HG03139 (cell line): ENCODE measurements at regions not wholly inside any gene's neighbourhood (a gene's known extent, or its start where the extent isn't known, plus 50 kb on each side); places are given as distances from the start of the nearest gene placed in this dataset.
"Not testable (repeated sequence)": the region's sequence is repeated elsewhere in the genome, so short reads cannot be mapped to it uniquely, and the experiment has no call there.

Experiments used
- ATAC-seq: cut with Tn5 transposase; IDR thresholded peaks from one replicate; pipeline ENCODE4 v1.9.1; 2021; ENCODE audit not compliant: unreplicated experiment

GRCh38 chr4:19119904-19120560 is 1098.5 kb upstream of the LCORL start:
- ATAC-seq: no peak

- no peak for ATAC-seq
Observed at GRCh38 chr4:19117022-19117421, 1095.5 kb upstream of the LCORL start.

GRCh38 chr4:19104176-19104575 is 1082.6 kb upstream of the LCORL start:
- ATAC-seq: no peak

GRCh38 chr4:19095491-19096046 is 1074.0 kb upstream of the LCORL start:
- no peak for ATAC-seq

GRCh38 chr4:19093951-19094350 is 1072.4 kb upstream of the LCORL start:
- no peak for ATAC-seq

GRCh38 chr4:19092797-19093196 is 1071.2 kb upstream of the LCORL start:
- no peak for ATAC-seq

- ATAC-seq: no peak
Observed at GRCh38 chr4:19074036-19074435, 1052.5 kb upstream of the LCORL start.

GRCh38 chr4:19063662-19064061 is 1042.1 kb upstream of the LCORL start:
- ATAC-seq: no peak

- no peak for ATAC-seq
Observed at GRCh38 chr4:19054916-19055315, 1033.4 kb upstream of the LCORL start.

- ATAC-seq: no peak
Observed at GRCh38 chr4:19051831-19052230, 1030.3 kb upstream of the LCORL start.

- ATAC-seq: no peak
Observed at GRCh38 chr4:19047279-19047880, 1025.8 kb upstream of the LCORL start.

- no peak for ATAC-seq
Observed at GRCh38 chr4:19039816-19040215, 1018.3 kb upstream of the LCORL start.

- ATAC-seq: no peak
Observed at GRCh38 chr4:19038231-19038630, 1016.7 kb upstream of the LCORL start.

GRCh38 chr4:19033816-19034733 is 1012.5 kb upstream of the LCORL start:
- ATAC-seq: no peak

GRCh38 chr4:19030536-19030935 is 1009.0 kb upstream of the LCORL start:
- ATAC-seq: no peak

GRCh38 chr4:19030048-19030447 is 1008.5 kb upstream of the LCORL start:
- no peak for ATAC-seq

GRCh38 chr4:19026281-19026680 is 1004.7 kb upstream of the LCORL start:
- no peak for ATAC-seq

GRCh38 chr4:19025031-19025430 is 1003.5 kb upstream of the LCORL start:
- ATAC-seq: no peak

- no peak for ATAC-seq
Observed at GRCh38 chr4:19024047-19024446, 1002.5 kb upstream of the LCORL start.

- no peak for ATAC-seq
Observed at GRCh38 chr4:19021617-19022016, 1000.1 kb upstream of the LCORL start.

GRCh38 chr4:19016550-19016949 is 995.0 kb upstream of the LCORL start:
- not testable (repeated sequence) for ATAC-seq

- no peak for ATAC-seq
Observed at GRCh38 chr4:19014594-19014993, 993.0 kb upstream of the LCORL start.
